ENCODE measurements at regions not wholly inside any gene's neighbourhood (a gene's known extent, or its start where the extent isn't known, plus 50 kb on each side); places are given as distances from the start of the nearest gene placed in this dataset.

GRCh38 chr1:234680331-234680904 is 70.4 kb upstream of the IRF2BP2 start:
- no peak overlapping the region for H3K4me3 ChIP-seq (ENCODE audit: severe bottlenecking)
- H3K4me1 ChIP-seq (ENCODE audit: insufficient read depth, poor library complexity, severe bottlenecking) = peaks cover 13% of the 10 kb centered on the region
- H3K36me3 ChIP-seq (ENCODE audit: low read depth) = no peaks in the 10 kb centered on the region
- no peak for DNase-seq (ENCODE audit: low spot score)
- no peak for ATAC-seq (ENCODE audit: low read depth)
- H3K9me3 ChIP-seq (ENCODE audit: severe bottlenecking) = no peaks in the 10 kb centered on the region
- H3K27ac ChIP-seq (ENCODE audit: poor library complexity, severe bottlenecking) = no peak overlapping the region
- no peaks in the 10 kb centered on the region for H3K27me3 ChIP-seq (ENCODE audit: insufficient read depth, poor library complexity, severe bottlenecking)
- no peak for TF ChIP-seq CTCF (IDR thresholded peaks at IDR 0.05; ENCODE audit: poor library complexity, severe bottlenecking)

DNA sequence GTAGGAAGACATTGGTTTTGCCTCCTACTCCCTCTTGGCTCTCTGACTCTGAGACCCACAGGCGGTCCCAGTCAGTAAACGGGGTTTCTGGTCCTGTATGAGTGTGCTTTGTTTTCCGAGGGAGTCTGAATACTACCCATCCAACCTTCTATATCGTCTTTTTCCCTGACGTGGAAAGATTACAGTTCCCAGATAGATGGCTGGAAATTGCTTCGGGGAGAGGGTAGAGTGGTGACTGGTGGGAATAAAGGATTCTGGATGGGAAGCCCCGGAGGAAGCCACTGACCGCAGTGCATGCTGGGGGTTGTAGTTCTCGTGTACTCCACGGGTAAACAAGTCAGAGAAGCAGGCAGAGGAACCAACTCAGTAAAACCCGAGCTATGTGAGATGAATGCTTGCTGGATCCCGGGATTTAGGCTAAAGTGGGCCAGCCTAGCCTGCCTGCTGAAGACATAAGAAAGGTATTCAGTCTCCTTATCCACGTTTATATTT is 66.2 kb upstream of the IRF2BP2 start:
- no peak for TF ChIP-seq CTCF (IDR thresholded peaks at IDR 0.05; ENCODE audit: poor library complexity, severe bottlenecking)
- ATAC-seq (ENCODE audit: low read depth) (peak; percentile 73), DNase-seq (ENCODE audit: low spot score) (no peak)
- H3K27ac ChIP-seq (ENCODE audit: poor library complexity, severe bottlenecking) = no peak overlapping the region
- H3K27me3 ChIP-seq (ENCODE audit: insufficient read depth, poor library complexity, severe bottlenecking) = no peaks in the 10 kb centered on the region
- H3K4me1 ChIP-seq (ENCODE audit: insufficient read depth, poor library complexity, severe bottlenecking) = peaks cover 10% of the 10 kb centered on the region
- H3K4me3 ChIP-seq (ENCODE audit: severe bottlenecking) = peak overlapping the region; percentile 4
- no peaks in the 10 kb centered on the region for H3K36me3 ChIP-seq (ENCODE audit: low read depth)
- no peaks in the 10 kb centered on the region for H3K9me3 ChIP-seq (ENCODE audit: severe bottlenecking)

DNA sequence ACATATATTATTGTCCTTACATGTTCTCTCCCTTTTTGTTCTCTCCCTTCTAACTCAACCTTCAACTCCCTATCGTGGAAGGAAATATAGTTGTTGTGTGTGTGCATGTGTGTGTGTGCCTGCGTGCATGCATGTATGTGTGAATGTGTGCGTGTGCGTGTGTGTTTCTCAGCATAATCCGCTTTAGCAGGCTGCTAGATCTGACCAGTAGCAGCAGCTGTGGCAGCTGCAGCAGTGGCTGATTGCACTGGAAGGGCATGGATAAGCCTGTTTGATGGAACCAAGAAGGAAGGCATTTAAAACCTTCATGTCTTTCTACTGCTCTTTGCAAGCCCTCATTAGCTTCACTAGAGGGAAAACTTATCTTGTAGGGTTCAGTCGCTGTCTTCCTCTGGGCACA is 65.6 kb upstream of the IRF2BP2 start:
- H3K4me3 ChIP-seq (ENCODE audit: severe bottlenecking) = no peak overlapping the region
- no peak overlapping the region for H3K27ac ChIP-seq (ENCODE audit: poor library complexity, severe bottlenecking)
- no peaks in the 10 kb centered on the region for H3K27me3 ChIP-seq (ENCODE audit: insufficient read depth, poor library complexity, severe bottlenecking)
- H3K36me3 ChIP-seq (ENCODE audit: low read depth) = no peaks in the 10 kb centered on the region
- peaks cover 10% of the 10 kb centered on the region for H3K4me1 ChIP-seq (ENCODE audit: insufficient read depth, poor library complexity, severe bottlenecking)
- no peak for TF ChIP-seq CTCF (IDR thresholded peaks at IDR 0.05; ENCODE audit: poor library complexity, severe bottlenecking)
- ATAC-seq (ENCODE audit: low read depth) (no peak), DNase-seq (ENCODE audit: low spot score) (no peak)
- H3K9me3 ChIP-seq (ENCODE audit: severe bottlenecking) = no peaks in the 10 kb centered on the region

DNA sequence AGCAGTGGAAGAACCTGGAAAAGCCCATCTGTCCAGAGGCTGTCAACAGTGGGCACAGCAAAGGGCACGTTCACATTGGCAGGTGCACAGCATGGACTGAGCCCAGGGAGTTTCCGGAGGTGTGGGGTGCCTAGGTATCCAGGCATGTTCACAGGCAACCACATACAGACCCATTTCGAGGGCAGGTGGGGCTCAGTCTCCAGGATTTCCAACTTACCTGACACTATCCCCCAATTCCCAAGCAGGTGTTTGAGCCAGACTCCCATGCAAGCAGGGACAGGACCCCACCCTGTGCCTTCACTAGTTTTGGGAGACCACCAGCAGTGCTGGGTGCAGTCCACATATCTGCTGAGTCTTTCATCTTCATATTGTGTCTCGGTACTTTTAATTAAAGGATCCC is 65.0 kb upstream of the IRF2BP2 start:
- no peak for ATAC-seq (ENCODE audit: low read depth)
- Histone ChIP-seq H3K27me3 (ENCODE audit: insufficient read depth, poor library complexity, severe bottlenecking) (no peaks in the 10 kb centered on the region), H3K27ac (ENCODE audit: poor library complexity, severe bottlenecking) (no peak overlapping the region), H3K4me3 (ENCODE audit: severe bottlenecking) (no peak overlapping the region), H3K9me3 (ENCODE audit: severe bottlenecking) (no peaks in the 10 kb centered on the region), H3K36me3 (ENCODE audit: low read depth) (no peaks in the 10 kb centered on the region), H3K4me1 (ENCODE audit: insufficient read depth, poor library complexity, severe bottlenecking) (peaks cover 10% of the 10 kb centered on the region)
- no peak for TF ChIP-seq CTCF (IDR thresholded peaks at IDR 0.05; ENCODE audit: poor library complexity, severe bottlenecking)
- DNase-seq (ENCODE audit: low spot score) = no peak

- Histone ChIP-seq H3K4me3 (ENCODE audit: severe bottlenecking) (no peak overlapping the region), H3K27ac (ENCODE audit: poor library complexity, severe bottlenecking) (no peak overlapping the region), H3K36me3 (ENCODE audit: low read depth) (no peaks in the 10 kb centered on the region), H3K4me1 (ENCODE audit: insufficient read depth, poor library complexity, severe bottlenecking) (peaks cover 10% of the 10 kb centered on the region), H3K9me3 (ENCODE audit: severe bottlenecking) (no peaks in the 10 kb centered on the region), H3K27me3 (ENCODE audit: insufficient read depth, poor library complexity, severe bottlenecking) (no peaks in the 10 kb centered on the region)
- ATAC-seq (ENCODE audit: low read depth) (no peak), DNase-seq (ENCODE audit: low spot score) (no peak)
- no peak for TF ChIP-seq CTCF (IDR thresholded peaks at IDR 0.05; ENCODE audit: poor library complexity, severe bottlenecking)
These were observed 64.3 kb upstream of the IRF2BP2 start for GRCh38 chr1:234674218-234674815.
